ENCODE measurements at regions not wholly inside any gene's neighbourhood (a gene's known extent, or its start where the extent isn't known, plus 50 kb on each side); places are given as distances from the start of the nearest gene placed in this dataset.

DNA sequence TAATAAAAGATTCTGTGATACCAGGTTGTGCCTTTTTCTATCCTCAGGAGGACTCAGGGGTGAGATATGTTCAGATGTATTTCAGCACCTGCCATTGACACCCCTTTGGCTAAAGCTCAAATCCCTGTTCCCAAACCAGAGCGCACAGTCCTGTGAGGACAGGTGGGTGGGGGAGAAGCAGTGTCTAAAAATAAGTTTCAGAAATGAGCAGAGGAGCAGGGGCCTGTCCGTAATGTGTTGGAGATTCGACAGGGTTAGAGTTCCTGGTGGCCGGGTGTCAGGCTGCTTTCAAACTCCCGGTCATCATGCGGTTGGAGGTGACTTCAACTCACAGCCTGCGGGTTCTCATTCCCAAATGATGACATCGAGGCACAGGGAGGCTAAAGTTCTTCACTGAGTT, 211.5 kb downstream of the KLF6 start:
- H3K27ac Mint-ChIP-seq: no peak overlapping the region
- H3K4me1 Mint-ChIP-seq: peaks cover 46% of the 10 kb centered on the region
- TF ChIP-seq, protein P1, sequence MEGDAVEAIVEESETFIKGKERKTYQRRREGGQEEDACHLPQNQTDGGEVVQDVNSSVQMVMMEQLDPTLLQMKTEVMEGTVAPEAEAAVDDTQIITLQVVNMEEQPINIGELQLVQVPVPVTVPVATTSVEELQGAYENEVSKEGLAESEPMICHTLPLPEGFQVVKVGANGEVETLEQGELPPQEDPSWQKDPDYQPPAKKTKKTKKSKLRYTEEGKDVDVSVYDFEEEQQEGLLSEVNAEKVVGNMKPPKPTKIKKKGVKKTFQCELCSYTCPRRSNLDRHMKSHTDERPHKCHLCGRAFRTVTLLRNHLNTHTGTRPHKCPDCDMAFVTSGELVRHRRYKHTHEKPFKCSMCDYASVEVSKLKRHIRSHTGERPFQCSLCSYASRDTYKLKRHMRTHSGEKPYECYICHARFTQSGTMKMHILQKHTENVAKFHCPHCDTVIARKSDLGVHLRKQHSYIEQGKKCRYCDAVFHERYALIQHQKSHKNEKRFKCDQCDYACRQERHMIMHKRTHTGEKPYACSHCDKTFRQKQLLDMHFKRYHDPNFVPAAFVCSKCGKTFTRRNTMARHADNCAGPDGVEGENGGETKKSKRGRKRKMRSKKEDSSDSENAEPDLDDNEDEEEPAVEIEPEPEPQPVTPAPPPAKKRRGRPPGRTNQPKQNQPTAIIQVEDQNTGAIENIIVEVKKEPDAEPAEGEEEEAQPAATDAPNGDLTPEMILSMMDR (IDR thresholded peaks at IDR 0.05; ENCODE audit: unreplicated experiment in 3 of 3): no peak
- H3K27me3 Mint-ChIP-seq (ENCODE audit: low read depth): no peaks in the 10 kb centered on the region
- no peak overlapping the region for H3K4me3 Mint-ChIP-seq
- H3K9me3 Mint-ChIP-seq: no peaks in the 10 kb centered on the region
- H3K36me3 Mint-ChIP-seq (ENCODE audit: low read depth): no peaks in the 10 kb centered on the region

DNA sequence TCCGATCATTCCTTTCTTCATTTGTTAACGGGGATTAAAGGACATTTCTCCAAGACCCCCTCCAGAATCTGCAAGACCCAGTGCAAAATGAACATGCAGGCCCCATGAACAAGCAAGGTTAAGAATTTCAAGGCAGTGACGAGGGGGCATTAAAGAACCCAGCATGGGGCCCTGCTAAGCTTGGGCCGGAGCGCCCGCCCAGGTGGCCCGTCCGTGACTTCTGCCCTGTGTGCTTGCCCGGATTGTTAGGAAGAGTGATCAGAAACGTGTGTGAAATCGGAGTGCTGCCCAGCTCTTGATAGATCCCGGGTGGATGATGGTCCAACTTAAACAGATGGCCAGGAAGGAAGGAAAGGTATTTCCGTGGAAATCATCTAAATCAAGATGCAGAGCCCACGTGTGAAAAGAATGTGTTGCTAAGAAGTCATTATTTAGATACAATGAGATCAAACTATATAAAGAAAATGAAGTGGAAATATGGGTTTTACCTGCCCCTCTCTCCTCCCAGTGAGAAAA, 213.6 kb downstream of the KLF6 start:
- Mint-ChIP-seq H3K27ac (peak overlapping the region; percentile 55 to 72 (median 58)), H3K36me3 (ENCODE audit: low read depth) (no peaks in the 10 kb centered on the region), H3K9me3 (no peaks in the 10 kb centered on the region), H3K4me3 (peak overlapping the region in 1 of 3 experiments; percentile 17), H3K27me3 (ENCODE audit: low read depth) (no peaks in the 10 kb centered on the region), H3K4me1 (peaks cover 46% of the 10 kb centered on the region)
- TF ChIP-seq, protein P1 (IDR thresholded peaks at IDR 0.05; ENCODE audit: unreplicated experiment in 3 of 3): no peak

DNA sequence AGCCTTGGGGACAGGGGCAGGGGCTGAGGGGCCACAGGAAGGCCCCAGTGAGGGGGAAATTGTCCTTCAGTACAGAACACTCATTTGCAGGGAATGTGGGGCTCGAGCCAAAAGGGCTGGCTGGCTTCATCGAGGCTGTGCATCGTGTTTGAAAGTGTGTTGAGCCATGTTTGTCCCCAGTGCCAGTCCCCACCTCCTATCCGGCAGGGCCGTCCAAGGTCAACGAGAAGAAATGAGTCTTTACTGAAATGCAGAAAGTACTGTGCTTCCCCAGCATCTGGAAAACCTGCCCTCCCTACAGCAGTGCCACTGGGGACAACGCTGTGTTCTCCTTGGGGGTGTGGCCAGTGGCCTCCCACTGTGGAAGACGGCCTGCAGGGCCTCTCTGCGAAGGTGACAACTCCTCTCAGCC, 214.1 kb downstream of the KLF6 start:
- Mint-ChIP-seq H3K9me3 (no peaks in the 10 kb centered on the region), H3K27ac (peak overlapping the region in 2 of 3 experiments; percentile 55 to 57), H3K36me3 (ENCODE audit: low read depth) (no peaks in the 10 kb centered on the region)

DNA sequence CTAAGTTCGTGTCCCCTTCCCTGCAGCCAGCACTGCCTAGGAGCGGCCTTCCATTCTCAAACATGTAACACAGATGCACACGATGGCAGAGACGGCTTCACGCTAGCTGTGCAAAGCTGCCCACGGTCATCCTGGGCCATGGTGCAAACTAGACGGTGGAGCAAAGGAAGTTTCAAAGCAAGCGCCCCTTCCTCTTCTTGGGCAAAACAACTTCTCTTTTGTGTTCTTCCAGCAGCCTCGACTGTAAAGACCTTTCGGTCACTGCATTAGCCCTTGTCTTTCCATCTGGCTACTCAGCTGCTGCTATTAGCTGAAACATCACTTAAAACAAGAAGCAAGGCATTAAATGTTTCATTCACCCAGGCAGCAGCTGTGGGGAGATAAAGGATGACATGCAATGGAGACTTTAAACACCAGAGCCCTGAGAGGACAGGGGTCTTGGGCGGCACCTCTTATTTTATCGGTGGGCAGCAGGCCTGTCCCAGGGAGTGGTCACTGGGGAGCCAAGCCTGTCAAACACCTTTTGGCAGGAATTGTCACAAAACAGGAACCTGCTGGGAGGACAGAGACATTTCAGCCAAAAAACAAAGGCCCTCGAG, 214.8 kb downstream of the KLF6 start:
- TF ChIP-seq, protein P1 (IDR thresholded peaks at IDR 0.05; ENCODE audit: unreplicated experiment in 3 of 3): no peak
- peaks cover 46% of the 10 kb centered on the region for H3K4me1 Mint-ChIP-seq
- H3K27ac Mint-ChIP-seq: peak overlapping the region; percentile 14 to 84 (median 57)
- H3K36me3 Mint-ChIP-seq (ENCODE audit: low read depth): no peaks in the 10 kb centered on the region
- no peak overlapping the region for H3K4me3 Mint-ChIP-seq
- H3K9me3 Mint-ChIP-seq: no peaks in the 10 kb centered on the region
- H3K27me3 Mint-ChIP-seq (ENCODE audit: low read depth): no peaks in the 10 kb centered on the region

More for the DNA sequence above, 214.1 kb downstream of the KLF6 start:
- Mint-ChIP-seq H3K4me3 (no peak overlapping the region), H3K4me1 (peaks cover 46% of the 10 kb centered on the region), H3K27me3 (ENCODE audit: low read depth) (no peaks in the 10 kb centered on the region)
- TF ChIP-seq, protein P1 (IDR thresholded peaks at IDR 0.05; ENCODE audit: unreplicated experiment in 3 of 3): no peak

DNA sequence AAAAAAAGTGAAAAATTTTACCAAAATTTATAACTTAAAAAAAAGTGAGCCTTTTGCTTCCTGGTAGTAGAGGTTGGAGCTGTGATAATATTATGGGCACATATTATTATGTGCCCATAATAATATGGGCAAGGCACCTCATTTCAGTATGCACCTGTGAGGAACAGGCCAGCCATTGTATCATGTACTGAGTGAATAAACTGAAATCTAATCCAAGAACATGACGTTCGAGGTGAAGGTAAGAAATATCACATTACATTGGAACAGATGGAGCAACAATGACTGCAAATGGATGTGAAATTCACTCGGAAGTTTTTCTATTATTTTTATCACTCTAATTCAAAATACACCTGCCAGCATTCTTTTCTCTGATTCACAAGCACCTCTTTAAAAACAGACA, 216.0 kb downstream of the KLF6 start:
- H3K27me3 Mint-ChIP-seq (ENCODE audit: low read depth): no peaks in the 10 kb centered on the region
- peaks cover 40% of the 10 kb centered on the region for H3K4me1 Mint-ChIP-seq
- H3K4me3 Mint-ChIP-seq: no peak overlapping the region
- no peaks in the 10 kb centered on the region for H3K9me3 Mint-ChIP-seq
- H3K36me3 Mint-ChIP-seq (ENCODE audit: low read depth): no peaks in the 10 kb centered on the region
- H3K27ac Mint-ChIP-seq: no peak overlapping the region
- TF ChIP-seq, protein P1 (IDR thresholded peaks at IDR 0.05; ENCODE audit: unreplicated experiment in 3 of 3): no peak

DNA sequence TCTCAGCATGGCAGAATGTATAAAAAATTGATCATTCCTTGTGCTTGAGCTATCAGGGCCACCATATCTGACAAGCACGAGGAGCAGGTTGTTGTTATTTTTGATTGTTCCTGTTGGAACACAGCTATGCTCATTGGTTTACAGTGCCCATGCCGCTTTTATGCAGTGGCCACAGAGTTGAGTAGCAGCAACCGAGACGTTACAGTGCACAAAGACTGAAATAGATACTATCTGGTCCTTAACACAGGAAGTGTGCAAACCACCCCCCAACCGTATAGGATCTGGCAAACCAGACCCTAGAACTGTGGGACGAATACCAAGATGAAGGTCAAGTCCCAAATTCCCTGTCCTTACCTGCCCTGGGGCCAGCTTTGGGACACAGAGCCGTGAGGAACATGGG, 216.6 kb downstream of the KLF6 start:
- Mint-ChIP-seq H3K27me3 (ENCODE audit: low read depth) (no peaks in the 10 kb centered on the region), H3K4me3 (no peak overlapping the region), H3K4me1 (peaks cover 36% of the 10 kb centered on the region), H3K36me3 (ENCODE audit: low read depth) (no peaks in the 10 kb centered on the region), H3K27ac (no peak overlapping the region), H3K9me3 (no peaks in the 10 kb centered on the region)
- TF ChIP-seq, protein P1 (IDR thresholded peaks at IDR 0.05; ENCODE audit: unreplicated experiment in 3 of 3): no peak
